ENCODE measurements at regions not wholly inside any gene's neighbourhood (a gene's known extent, or its start where the extent isn't known, plus 50 kb on each side); places are given as distances from the start of the nearest gene placed in this dataset.

DNA sequence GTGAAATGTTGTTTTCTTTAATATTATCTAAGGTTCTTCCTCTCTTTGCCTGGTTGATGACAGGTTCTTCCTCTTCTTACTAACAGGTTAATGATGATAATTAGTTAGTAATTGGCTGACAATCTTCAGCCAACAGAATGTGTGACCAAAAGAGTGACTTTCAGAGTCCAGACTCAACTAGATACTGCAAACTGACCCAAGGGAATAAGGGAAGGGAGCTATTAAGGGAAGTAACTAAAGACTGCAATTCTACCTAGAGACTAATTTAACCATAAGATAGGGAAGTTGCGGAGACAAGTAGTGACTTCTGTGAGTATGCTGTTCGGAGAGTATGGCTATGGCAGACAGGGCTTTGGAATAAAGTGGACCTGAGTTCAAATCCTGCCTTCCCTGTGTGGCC is 127.3 kb upstream of the TACR1 start:
- Histone ChIP-seq H4K20me1 (ENCODE audit: control insufficient read depth, insufficient read depth, low read depth, low read length) (no peaks in the 10 kb centered on the region), H3K4me1 (ENCODE audit: control insufficient read depth, low read length) (no peaks in the 10 kb centered on the region), H3K4me3 (ENCODE audit: low read length) (no peak overlapping the region), H3K4me2 (ENCODE audit: low read length) (no peak overlapping the region), H3F3A (ENCODE audit: control insufficient read depth, insufficient read depth) (no peaks in the 10 kb centered on the region), H3K9me2 (replicated peaks; ENCODE audit: control insufficient read depth, low read length) (no peaks in the 10 kb centered on the region), H3K9me3 (ENCODE audit: control insufficient read depth, insufficient read depth, low read length) (no peaks in the 10 kb centered on the region), H3K79me2 (ENCODE audit: control insufficient read depth, low read length) (no peaks in the 10 kb centered on the region), H3K36me3 (ENCODE audit: control insufficient read depth, low read length) (no peaks in the 10 kb centered on the region), H3K27ac (ENCODE audit: low read depth, low read length) (no peak overlapping the region), H3K27me3 (ENCODE audit: control insufficient read depth, low read length) (no peaks in the 10 kb centered on the region)
- TF ChIP-seq EZH2phosphoT487 (IDR thresholded peaks at IDR 0.05; ENCODE audit: borderline replicate concordance, low read length) = no peak

DNA sequence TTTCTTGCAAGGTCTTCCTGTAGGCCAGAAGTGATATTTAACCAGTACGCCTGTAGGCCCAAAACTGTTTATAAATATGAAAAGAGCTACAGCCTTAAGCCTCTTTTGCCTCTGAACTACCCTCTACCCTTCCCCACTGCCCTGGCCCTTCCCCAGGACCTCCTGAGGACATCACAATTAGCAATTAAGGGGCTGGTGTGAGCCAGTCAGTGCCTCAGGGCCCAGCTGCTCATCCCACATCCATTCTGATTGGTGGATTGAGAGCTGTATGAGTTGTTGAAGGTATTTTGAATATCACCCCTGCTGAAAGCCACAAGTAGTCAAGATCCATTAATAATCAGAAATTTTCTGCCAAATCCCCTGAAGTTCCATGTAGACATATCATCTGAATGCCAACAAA is 126.3 kb upstream of the TACR1 start:
- H3K36me3 ChIP-seq (ENCODE audit: control insufficient read depth, low read length) = no peaks in the 10 kb centered on the region
- H3K9me2 ChIP-seq (replicated peaks; ENCODE audit: control insufficient read depth, low read length) = no peaks in the 10 kb centered on the region
- H3F3A ChIP-seq (ENCODE audit: control insufficient read depth, insufficient read depth) = no peaks in the 10 kb centered on the region
- no peak overlapping the region for H3K4me2 ChIP-seq (ENCODE audit: low read length)
- H3K9me3 ChIP-seq (ENCODE audit: control insufficient read depth, insufficient read depth, low read length) = no peaks in the 10 kb centered on the region
- no peak for TF ChIP-seq EZH2phosphoT487 (IDR thresholded peaks at IDR 0.05; ENCODE audit: borderline replicate concordance, low read length)
- TF ChIP-seq CTCF (IDR thresholded peaks at IDR 0.05; ENCODE audit: low read depth, low read length, poor library complexity, severe bottlenecking) = no peak
- no peaks in the 10 kb centered on the region for H3K4me1 ChIP-seq (ENCODE audit: control insufficient read depth, low read length)
- H4K20me1 ChIP-seq (ENCODE audit: control insufficient read depth, insufficient read depth, low read depth, low read length) = no peaks in the 10 kb centered on the region
- no peaks in the 10 kb centered on the region for H3K79me2 ChIP-seq (ENCODE audit: control insufficient read depth, low read length)
- no peak overlapping the region for H3K4me3 ChIP-seq (ENCODE audit: low read length)
- H3K27me3 ChIP-seq (ENCODE audit: control insufficient read depth, low read length) = no peaks in the 10 kb centered on the region
- H3K27ac ChIP-seq (ENCODE audit: low read depth, low read length) = no peak overlapping the region

DNA sequence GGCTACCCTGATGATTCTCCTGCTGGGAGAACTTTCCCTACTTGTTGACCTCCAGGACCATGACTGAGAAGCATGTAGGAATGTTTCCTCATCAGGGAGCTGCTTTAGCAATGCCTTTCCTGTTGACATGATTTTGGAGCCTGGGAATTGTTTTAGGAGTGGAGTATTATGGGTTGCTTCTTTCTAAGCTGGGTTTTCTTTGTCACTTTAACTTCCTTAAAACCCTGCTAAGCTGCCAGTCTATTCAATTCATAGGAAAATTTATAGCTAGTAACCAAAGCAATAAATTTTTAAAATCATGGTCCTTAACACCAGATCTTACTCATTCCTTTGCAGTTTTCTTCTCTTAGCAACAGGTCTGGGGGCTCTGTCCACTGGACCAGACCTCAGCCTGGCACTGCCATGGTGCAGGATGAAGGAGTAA is 125.6 kb upstream of the TACR1 start:
- Histone ChIP-seq H3K27ac (ENCODE audit: low read depth, low read length) (no peak overlapping the region), H3K79me2 (ENCODE audit: control insufficient read depth, low read length) (no peaks in the 10 kb centered on the region), H3K4me1 (ENCODE audit: control insufficient read depth, low read length) (no peaks in the 10 kb centered on the region), H3K4me3 (ENCODE audit: low read length) (no peak overlapping the region), H3K36me3 (ENCODE audit: control insufficient read depth, low read length) (no peaks in the 10 kb centered on the region), H3K27me3 (ENCODE audit: control insufficient read depth, low read length) (no peaks in the 10 kb centered on the region), H3K9me2 (replicated peaks; ENCODE audit: control insufficient read depth, low read length) (no peaks in the 10 kb centered on the region), H3K4me2 (ENCODE audit: low read length) (no peak overlapping the region), H3K9me3 (ENCODE audit: control insufficient read depth, insufficient read depth, low read length) (no peaks in the 10 kb centered on the region), H3F3A (ENCODE audit: control insufficient read depth, insufficient read depth) (no peaks in the 10 kb centered on the region), H4K20me1 (ENCODE audit: control insufficient read depth, insufficient read depth, low read depth, low read length) (no peaks in the 10 kb centered on the region)
- TF ChIP-seq CTCF (IDR thresholded peaks at IDR 0.05; ENCODE audit: low read depth, low read length, poor library complexity, severe bottlenecking) (no peak), EZH2phosphoT487 (IDR thresholded peaks at IDR 0.05; ENCODE audit: borderline replicate concordance, low read length) (no peak)

DNA sequence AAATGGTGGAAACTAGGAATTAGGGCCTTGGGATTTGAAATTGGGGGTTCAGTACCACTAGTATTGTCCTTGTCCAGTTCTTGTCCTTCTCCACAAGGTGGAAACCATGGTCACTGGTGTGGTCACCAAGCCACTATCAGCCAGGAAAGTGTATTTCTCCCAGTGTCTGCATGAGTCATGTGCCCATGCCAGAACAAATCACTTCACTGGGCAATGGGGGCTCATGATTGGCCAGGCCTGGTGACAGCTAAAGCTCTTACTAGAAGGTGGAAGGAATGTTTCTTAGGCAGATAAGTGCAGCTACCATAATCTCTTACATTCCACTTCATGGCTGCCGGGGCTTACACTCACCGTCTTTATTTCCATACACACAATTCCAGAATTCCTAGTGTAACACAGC is 124.8 kb upstream of the TACR1 start:
- Histone ChIP-seq H3F3A (ENCODE audit: control insufficient read depth, insufficient read depth) (no peaks in the 10 kb centered on the region), H3K9me2 (replicated peaks; ENCODE audit: control insufficient read depth, low read length) (no peaks in the 10 kb centered on the region), H3K27ac (ENCODE audit: low read depth, low read length) (no peak overlapping the region), H3K4me1 (ENCODE audit: control insufficient read depth, low read length) (no peaks in the 10 kb centered on the region), H3K79me2 (ENCODE audit: control insufficient read depth, low read length) (no peaks in the 10 kb centered on the region), H4K20me1 (ENCODE audit: control insufficient read depth, insufficient read depth, low read depth, low read length) (no peaks in the 10 kb centered on the region), H3K4me2 (ENCODE audit: low read length) (no peak overlapping the region), H3K27me3 (ENCODE audit: control insufficient read depth, low read length) (no peaks in the 10 kb centered on the region), H3K36me3 (ENCODE audit: control insufficient read depth, low read length) (no peaks in the 10 kb centered on the region), H3K4me3 (ENCODE audit: low read length) (no peak overlapping the region), H3K9me3 (ENCODE audit: control insufficient read depth, insufficient read depth, low read length) (no peaks in the 10 kb centered on the region)
- TF ChIP-seq EZH2phosphoT487 (IDR thresholded peaks at IDR 0.05; ENCODE audit: borderline replicate concordance, low read length) (no peak), CTCF (IDR thresholded peaks at IDR 0.05; ENCODE audit: low read depth, low read length, poor library complexity, severe bottlenecking) (no peak)
